Neural crest cell (in vitro differentiated cells): ENCODE measurements at regions not wholly inside any gene's neighbourhood (a gene's known extent, or its start where the extent isn't known, plus 50 kb on each side); places are given as distances from the start of the nearest gene placed in this dataset.

ENCODE experiments used
- DNase-seq: peaks from one replicate; pipeline ENCODE4 v3.0.0; 2021; ENCODE audit warnings: low read depth, mixed read lengths, low spot score
- H3K27ac Mint-ChIP-seq: one replicate; pipeline ENCODE4 v1.8.0; 2021; ENCODE audit warnings: mild to moderate bottlenecking, mixed read lengths; ENCODE audit not compliant: unreplicated experiment
- H3K27me3 Mint-ChIP-seq: 2 replicates; pipeline ENCODE4 v1.8.0; 2021; ENCODE audit warnings: low read depth, mild to moderate bottlenecking, mixed read lengths
- H3K36me3 Mint-ChIP-seq: 2 replicates; pipeline ENCODE4 v1.8.0; 2021; ENCODE audit warnings: low read depth, mild to moderate bottlenecking, mixed read lengths
- H3K4me1 Mint-ChIP-seq: 2 replicates; pipeline ENCODE4 v1.8.0; 2021; ENCODE audit warnings: mixed read lengths
- H3K4me3 Mint-ChIP-seq: one replicate; pipeline ENCODE4 v1.8.0; 2021; ENCODE audit warnings: mild to moderate bottlenecking, mixed read lengths
- H3K9me3 Mint-ChIP-seq: 2 replicates; pipeline ENCODE4 v1.8.0; 2021; ENCODE audit warnings: mixed read lengths
- CTCF ChIP-seq: fragments of 200-600 bp; sonication (generic); conservative IDR thresholded peaks from 2 replicates; pipeline ENCODE4 v1.5.0; 2021; ENCODE audit warnings: antibody characterized with exemption, mild to moderate bottlenecking

GRCh38 chr2:41894563-41895333 lies 153.1 kb upstream of the PKDCC start:
- Mint-ChIP-seq H3K4me1 (no peaks in the 10 kb centered on the region), H3K27ac (no peak overlapping the region), H3K36me3 (no peaks in the 10 kb centered on the region), H3K9me3 (no peaks in the 10 kb centered on the region), H3K27me3 (no peaks in the 10 kb centered on the region), H3K4me3 (no peak overlapping the region)
- no peak for TF ChIP-seq CTCF
- DNase-seq: no peak

GRCh38 chr2:41895334-41895664 lies 152.5 kb upstream of the PKDCC start:
- no peak for TF ChIP-seq CTCF
- Mint-ChIP-seq H3K4me3 (no peak overlapping the region), H3K27ac (no peak overlapping the region), H3K27me3 (no peaks in the 10 kb centered on the region), H3K9me3 (no peaks in the 10 kb centered on the region), H3K4me1 (no peaks in the 10 kb centered on the region), H3K36me3 (no peaks in the 10 kb centered on the region)
- DNase-seq: no peak

GRCh38 chr2:41896186-41896846 lies 151.5 kb upstream of the PKDCC start:
- H3K27ac Mint-ChIP-seq: no peak overlapping the region
- H3K4me3 Mint-ChIP-seq: no peak overlapping the region
- no peaks in the 10 kb centered on the region for H3K4me1 Mint-ChIP-seq
- H3K27me3 Mint-ChIP-seq: no peaks in the 10 kb centered on the region
- H3K9me3 Mint-ChIP-seq: no peaks in the 10 kb centered on the region
- no peak for DNase-seq
- no peak for TF ChIP-seq CTCF
- H3K36me3 Mint-ChIP-seq: no peaks in the 10 kb centered on the region

- no peak overlapping the region for H3K27ac Mint-ChIP-seq
Measured at GRCh38 chr2:41899189-41899588, 148.6 kb upstream of the PKDCC start.

GRCh38 chr2:41900101-41900577 lies 147.7 kb upstream of the PKDCC start:
- no peaks in the 10 kb centered on the region for H3K36me3 Mint-ChIP-seq
- H3K9me3 Mint-ChIP-seq: no peaks in the 10 kb centered on the region
- no peak overlapping the region for H3K27ac Mint-ChIP-seq
- no peaks in the 10 kb centered on the region for H3K4me1 Mint-ChIP-seq
- H3K27me3 Mint-ChIP-seq: no peaks in the 10 kb centered on the region
- DNase-seq: no peak
- TF ChIP-seq CTCF: no peak
- no peak overlapping the region for H3K4me3 Mint-ChIP-seq

More at GRCh38 chr2:41899189-41899588, 148.6 kb upstream of the PKDCC start:
- Mint-ChIP-seq H3K9me3 (no peaks in the 10 kb centered on the region), H3K4me3 (no peak overlapping the region), H3K4me1 (no peaks in the 10 kb centered on the region), H3K36me3 (no peaks in the 10 kb centered on the region), H3K27me3 (no peaks in the 10 kb centered on the region)
- no peak for TF ChIP-seq CTCF
- DNase-seq: no peak
